ENCODE measurements at regions not wholly inside any gene's neighbourhood (a gene's known extent, or its start where the extent isn't known, plus 50 kb on each side); places are given as distances from the start of the nearest gene placed in this dataset.

GRCh38 chr10:131694168-131694780 lies 206.5 kb upstream of the PPP2R2D start:
- DNase-seq, result no peak

- DNase-seq, result no peak
Observed at GRCh38 chr10:131694781-131695495, 205.9 kb upstream of the PPP2R2D start.

- DNase-seq, result no peak
Observed at GRCh38 chr10:131695496-131696165, 205.2 kb upstream of the PPP2R2D start.

GRCh38 chr10:131697476-131698128 lies 203.2 kb upstream of the PPP2R2D start:
- DNase-seq, result no peak

- DNase-seq, result no peak
Observed at GRCh38 chr10:131698232-131698631, 202.6 kb upstream of the PPP2R2D start.

GRCh38 chr10:131698986-131699385 lies 201.8 kb upstream of the PPP2R2D start:
- DNase-seq, result no peak

GRCh38 chr10:131700032-131700431 lies 200.8 kb upstream of the PPP2R2D start:
- no peak for DNase-seq

GRCh38 chr10:131700506-131700905 lies 200.3 kb upstream of the PPP2R2D start:
- no peak for DNase-seq

GRCh38 chr10:131701131-131701947 lies 199.5 kb upstream of the PPP2R2D start:
- no peak for DNase-seq

- no peak for DNase-seq
Observed at GRCh38 chr10:131702531-131703356, 198.1 kb upstream of the PPP2R2D start.

- DNase-seq, result no peak
Observed at GRCh38 chr10:131703541-131703940, 197.3 kb upstream of the PPP2R2D start.

- DNase-seq, result no peak
Observed at GRCh38 chr10:131703941-131704340, 196.9 kb upstream of the PPP2R2D start.

GRCh38 chr10:131706476-131706875 lies 194.3 kb upstream of the PPP2R2D start:
- no peak for DNase-seq

- DNase-seq, result no peak
Observed at GRCh38 chr10:131706952-131707351, 193.9 kb upstream of the PPP2R2D start.

GRCh38 chr10:131708225-131708880 lies 192.5 kb upstream of the PPP2R2D start:
- no peak for DNase-seq

- DNase-seq, result no peak
Observed at GRCh38 chr10:131710142-131710861, 190.5 kb upstream of the PPP2R2D start.

- DNase-seq, result no peak
Observed at GRCh38 chr10:131722121-131722520, 178.7 kb upstream of the PPP2R2D start.

GRCh38 chr10:131722525-131723264 lies 178.1 kb upstream of the PPP2R2D start:
- no peak for DNase-seq

GRCh38 chr10:131723297-131724168 lies 177.3 kb upstream of the PPP2R2D start:
- DNase-seq, result no peak

All from activated T-cell treated with anti-CD3 and anti-CD28 coated beads, Interleukin-2, amount 50 U/mL, for 1 hour (primary cell).